ENCODE measurements at regions not wholly inside any gene's neighbourhood (a gene's known extent, or its start where the extent isn't known, plus 50 kb on each side); places are given as distances from the start of the nearest gene placed in this dataset.

DNA sequence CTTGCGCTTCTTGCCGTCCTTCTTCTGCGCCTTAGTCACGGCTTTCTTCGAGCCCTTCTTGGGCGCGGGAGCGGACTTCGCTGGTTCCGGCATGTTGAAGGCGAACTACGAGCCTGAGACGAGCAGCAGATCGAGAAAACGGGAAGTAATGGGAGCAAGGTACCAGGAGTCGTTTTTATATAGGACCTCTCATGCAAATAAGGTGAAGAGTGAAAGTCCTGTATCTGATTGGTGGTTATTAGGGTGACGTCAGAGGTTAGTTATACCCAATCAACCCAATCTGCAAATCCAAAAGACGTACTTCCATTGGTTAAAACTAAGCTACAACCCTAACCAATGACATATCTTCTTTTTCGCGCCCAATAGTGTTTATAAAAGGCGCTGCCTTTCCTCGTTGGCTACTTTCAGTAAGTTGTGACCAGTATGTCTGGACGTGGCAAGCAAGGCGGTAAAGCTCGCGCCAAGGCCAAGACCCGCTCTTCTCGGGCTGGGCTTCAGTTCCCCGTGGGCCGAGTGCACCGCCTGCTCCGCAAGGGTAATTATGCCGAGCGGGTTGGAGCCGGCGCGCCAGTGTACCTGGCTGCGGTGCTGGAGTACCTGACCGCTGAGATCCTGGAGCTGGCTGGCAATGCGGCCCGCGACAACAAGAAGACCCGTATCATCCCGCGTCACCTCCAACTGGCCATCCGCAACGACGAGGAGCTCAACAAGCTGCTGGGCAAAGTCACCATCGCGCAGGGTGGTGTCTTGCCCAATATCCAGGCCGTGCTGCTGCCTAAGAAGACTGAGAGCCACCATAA lies 100.6 kb upstream of the PRSS16 start (continued):
- peak; percentile 89 for TF ChIP-seq SKIL (IDR thresholded peaks at IDR 0.05; ENCODE audit: low read depth, poor library complexity, severe bottlenecking)
- no peak for TF ChIP-seq FOXK2 (IDR thresholded peaks at IDR 0.05)
- TF ChIP-seq CREM (IDR thresholded peaks at IDR 0.05; ENCODE audit: low read depth), result peak; percentile 56; the same call in 1 of the 2 replicates
- no peak for TF ChIP-seq BMI1 (IDR thresholded peaks at IDR 0.05; ENCODE audit: borderline replicate concordance)
- TF ChIP-seq NFYB (IDR thresholded peaks at IDR 0.05; ENCODE audit: insufficient read depth, low read depth, low read length), result peak; percentile 99
- peak; percentile 29; the same call in 1 of the 2 replicates for TF ChIP-seq MTA2 (IDR thresholded peaks at IDR 0.05; ENCODE audit: low read depth)
- TF ChIP-seq ETV6 (conservative IDR thresholded peaks at IDR 0.05 in 1 of 2, IDR thresholded peaks at IDR 0.05 in 1 of 2; ENCODE audit: borderline replicate concordance in 1 of 2, low read depth in 1 of 2), result no peak
- TF ChIP-seq PAX8 (IDR thresholded peaks at IDR 0.05), result no peak
- peak; percentile 98 for TF ChIP-seq POLR2AphosphoS2 (IDR thresholded peaks at IDR 0.05; ENCODE audit: low read depth, low read length)
- TF ChIP-seq SMARCA5 (IDR thresholded peaks at IDR 0.05), result peak; percentile 29; the same call in 1 of the 2 replicates
- TF ChIP-seq NBN (IDR thresholded peaks at IDR 0.05), result peak; percentile 99
- TF ChIP-seq MYB (IDR thresholded peaks at IDR 0.05; ENCODE audit: borderline replicate concordance, low read depth, low read length), result peak; percentile 48; the same call in 1 of the 2 replicates
- TF ChIP-seq TBL1XR1 (IDR thresholded peaks at IDR 0.05; ENCODE audit: low read depth, low read length), result peak; percentile 71; the same call in 1 of the 2 replicates
- TF ChIP-seq PAX5 (IDR thresholded peaks at IDR 0.05; ENCODE audit: borderline replicate concordance, low read depth, low read length), result no peak
- peak; percentile 7; the same call in 1 of the 2 replicates for TF ChIP-seq ZNF24 (IDR thresholded peaks at IDR 0.05)
- 0 out of 2 replicates have a peak, but pooled peaks have one; percentile 38 for TF ChIP-seq ATF2 (IDR thresholded peaks at IDR 0.05; ENCODE audit: low read length)
- TF ChIP-seq RB1 (IDR thresholded peaks at IDR 0.05; ENCODE audit: borderline replicate concordance), result peak; percentile 97
- peak; percentile 92 for TF ChIP-seq E2F4 (IDR thresholded peaks at IDR 0.05; ENCODE audit: low read depth, low read length)
- TF ChIP-seq CHD2 (IDR thresholded peaks at IDR 0.05; ENCODE audit: borderline replicate concordance, low read depth, low read length), result peak; percentile 85; the same call in 1 of the 2 replicates
- TF ChIP-seq BCL3 (IDR thresholded peaks at IDR 0.05; ENCODE audit: borderline replicate concordance, insufficient read depth, low read depth, low read length, poor library complexity, severe bottlenecking), result peak; percentile 47
- TF ChIP-seq KAT2A (conservative IDR thresholded peaks at IDR 0.05; ENCODE audit: control insufficient read depth, low read depth, low read length), result peak; percentile 61
